DOHH2 (cell line): ENCODE measurements at regions not wholly inside any gene's neighbourhood (a gene's known extent, or its start where the extent isn't known, plus 50 kb on each side); places are given as distances from the start of the nearest gene placed in this dataset.

Experiments used
- H3F3A ChIP-seq: fragments of 200-600 bp; sonication (generic), shearing (Covaris generic); 2 replicates; pipeline ENCODE4 v1.6.0; 2016; ENCODE audit warnings: antibody characterized with exemption, mild to moderate bottlenecking; ENCODE audit not compliant: control insufficient read depth, insufficient read depth
- H3K27ac ChIP-seq: fragments of 200-600 bp; sonication (generic); 2 replicates; pipeline ENCODE4 v1.5.1; 2014; ENCODE audit warnings: low read depth, mild to moderate bottlenecking, low read length, moderate library complexity
- H3K27me3 ChIP-seq: fragments of 200-600 bp; sonication (generic); 2 replicates; pipeline ENCODE4 v1.6.1; 2014; ENCODE audit warnings: mild to moderate bottlenecking, low read length, mixed read lengths; ENCODE audit not compliant: control insufficient read depth
- H3K36me3 ChIP-seq: fragments of 200-600 bp; sonication (generic); 2 replicates; pipeline ENCODE4 v1.6.1; 2014; ENCODE audit warnings: mild to moderate bottlenecking, low read length, moderate library complexity, mixed read lengths; ENCODE audit not compliant: control insufficient read depth
- H3K4me1 ChIP-seq: fragments of 200-600 bp; sonication (generic); 2 replicates; pipeline ENCODE4 v1.6.1; 2014; ENCODE audit warnings: mild to moderate bottlenecking, low read length, mixed read lengths; ENCODE audit not compliant: control insufficient read depth
- H3K4me2 ChIP-seq: fragments of 200-600 bp; sonication (generic); 2 replicates; pipeline ENCODE4 v1.6.0; 2014; ENCODE audit warnings: mild to moderate bottlenecking, low read length, moderate library complexity
- H3K4me3 ChIP-seq: fragments of 200-600 bp; sonication (generic); 2 replicates; pipeline ENCODE4 v1.5.1; 2014; ENCODE audit warnings: mild to moderate bottlenecking, low read length, mixed read lengths
- H3K79me2 ChIP-seq: fragments of 200-600 bp; sonication (generic); 2 replicates; pipeline ENCODE4 v1.6.1; 2014; ENCODE audit warnings: mild to moderate bottlenecking, low read length, mixed read lengths; ENCODE audit not compliant: control insufficient read depth
- H3K9me2 ChIP-seq: fragments of 200-600 bp; sonication (generic); replicated peaks from 2 replicates; pipeline ENCODE4 v1.6.1; 2014; ENCODE audit warnings: mild to moderate bottlenecking, low read length, mixed read lengths; ENCODE audit not compliant: control insufficient read depth
- H3K9me3 ChIP-seq: fragments of 200-600 bp; sonication (generic); 2 replicates; pipeline ENCODE4 v1.6.1; 2014; ENCODE audit warnings: antibody characterized with exemption, low read length, mixed read lengths; ENCODE audit not compliant: control insufficient read depth, insufficient read depth
- H4K20me1 ChIP-seq: fragments of 200-600 bp; sonication (generic); 2 replicates; pipeline ENCODE4 v1.6.0; 2014; ENCODE audit warnings: low read depth, mild to moderate bottlenecking, antibody characterized with exemption, low read length, moderate library complexity; ENCODE audit not compliant: control insufficient read depth, insufficient read depth
- CTCF ChIP-seq: fragments of 200-600 bp; sonication (generic); IDR thresholded peaks from one replicate; pipeline ENCODE4 v1.5.1; 2014; ENCODE audit warnings: antibody characterized with exemption, mild to moderate bottlenecking, low read depth, low read length; ENCODE audit not compliant: poor library complexity, severe bottlenecking
- EZH2phosphoT487 ChIP-seq: fragments of 200-600 bp; sonication (generic); IDR thresholded peaks from 2 replicates; pipeline ENCODE4 v1.6.1; 2017; ENCODE audit warnings: borderline replicate concordance, mild to moderate bottlenecking, antibody characterized with exemption, low read length, moderate library complexity, mixed read lengths

- H3K4me3 ChIP-seq, result no peak overlapping the region
- H3K9me3 ChIP-seq, result no peaks in the 10 kb centered on the region
- H3K4me1 ChIP-seq, result no peaks in the 10 kb centered on the region
- no peak for TF ChIP-seq CTCF
- no peak for TF ChIP-seq EZH2phosphoT487
- no peaks in the 10 kb centered on the region for H3K79me2 ChIP-seq
- H3K36me3 ChIP-seq, result no peaks in the 10 kb centered on the region
- no peak overlapping the region for H3K4me2 ChIP-seq
- H3F3A ChIP-seq, result no peaks in the 10 kb centered on the region
- H4K20me1 ChIP-seq, result no peaks in the 10 kb centered on the region
- no peaks in the 10 kb centered on the region for H3K9me2 ChIP-seq
- no peak overlapping the region for H3K27ac ChIP-seq
- H3K27me3 ChIP-seq, result no peaks in the 10 kb centered on the region
Observed at GRCh38 chr1:219472596-219472995, 140.3 kb downstream of the ZC3H11B start.

- H3K27me3 ChIP-seq, result peaks cover 9% of the 10 kb centered on the region
- H3K79me2 ChIP-seq, result no peaks in the 10 kb centered on the region
- H3F3A ChIP-seq, result no peaks in the 10 kb centered on the region
- H3K9me2 ChIP-seq, result no peaks in the 10 kb centered on the region
- TF ChIP-seq EZH2phosphoT487 (no peak), CTCF (no peak)
- H3K4me1 ChIP-seq, result no peaks in the 10 kb centered on the region
- no peak overlapping the region for H3K4me2 ChIP-seq
- H3K4me3 ChIP-seq, result no peak overlapping the region
- H3K9me3 ChIP-seq, result no peaks in the 10 kb centered on the region
- no peak overlapping the region for H3K27ac ChIP-seq
- H4K20me1 ChIP-seq, result no peaks in the 10 kb centered on the region
- H3K36me3 ChIP-seq, result no peaks in the 10 kb centered on the region
Observed at GRCh38 chr1:219467524-219467923, 145.4 kb downstream of the ZC3H11B start.

DNA sequence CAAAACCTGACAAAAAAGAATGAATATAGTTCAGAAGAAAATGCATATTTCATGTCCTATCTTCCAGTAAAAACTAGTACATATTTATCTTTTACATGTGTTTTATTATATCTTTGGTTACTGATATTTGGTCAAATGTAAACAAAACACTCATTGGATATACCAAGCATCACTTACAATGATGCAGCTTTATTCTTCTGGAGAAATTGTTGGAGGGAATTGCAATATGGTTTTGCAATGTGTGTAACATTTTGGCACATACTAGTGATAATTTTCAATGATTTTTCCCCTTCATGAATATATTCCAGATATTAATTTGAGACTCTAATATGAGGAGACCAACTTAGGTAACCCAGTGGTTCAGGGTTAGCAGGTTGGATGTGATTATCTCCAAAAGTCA, 146.1 kb downstream of the ZC3H11B start:
- Histone ChIP-seq H3K4me2 (no peak overlapping the region), H3K4me3 (no peak overlapping the region), H3K79me2 (no peaks in the 10 kb centered on the region), H3K4me1 (no peaks in the 10 kb centered on the region), H3K9me2 (no peaks in the 10 kb centered on the region), H3K9me3 (no peaks in the 10 kb centered on the region), H3K27me3 (peaks cover 9% of the 10 kb centered on the region), H3K27ac (no peak overlapping the region), H4K20me1 (no peaks in the 10 kb centered on the region), H3F3A (no peaks in the 10 kb centered on the region), H3K36me3 (no peaks in the 10 kb centered on the region)
- no peak for TF ChIP-seq EZH2phosphoT487

DNA sequence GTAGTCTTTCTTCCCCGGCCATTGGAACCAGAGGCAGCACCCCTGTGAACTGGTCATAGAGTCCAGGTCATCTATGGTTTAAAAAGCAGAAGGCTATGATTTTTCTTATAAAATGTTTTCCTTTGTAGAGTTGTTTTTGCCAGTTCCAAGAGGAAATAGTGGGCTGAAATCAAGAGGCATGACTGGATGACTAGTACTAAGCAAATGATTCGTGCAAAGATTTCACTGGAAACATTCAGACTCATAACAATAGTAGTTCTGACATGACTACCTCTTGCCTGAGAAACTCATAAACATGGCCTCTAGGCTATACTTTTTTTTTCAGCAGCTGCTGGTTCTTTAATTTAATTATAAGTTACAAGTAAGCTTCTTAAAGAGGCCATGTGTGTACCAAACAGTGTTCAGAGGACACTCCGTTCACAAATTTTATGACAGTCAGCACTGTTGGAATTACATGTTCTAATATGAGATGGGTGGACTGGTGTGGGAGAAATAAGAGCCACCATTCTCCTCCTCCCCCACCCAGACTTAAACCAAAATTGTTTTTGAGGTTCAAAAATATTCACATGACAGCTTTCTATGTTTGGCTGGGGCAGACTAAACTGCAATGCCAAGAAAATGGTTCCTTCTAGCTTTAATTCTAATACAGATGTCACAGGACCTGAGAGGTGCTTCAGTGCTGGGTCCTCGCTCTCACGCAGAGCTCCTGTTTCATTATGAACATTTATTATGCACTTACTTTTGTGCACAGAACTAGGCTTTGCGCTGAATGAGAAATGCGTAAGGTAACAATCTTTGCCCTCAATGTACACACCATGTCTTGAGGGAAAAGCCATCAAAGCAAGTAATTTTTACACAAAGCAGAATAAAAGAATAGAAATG, 147.5 kb downstream of the ZC3H11B start:
- Histone ChIP-seq H3K79me2 (no peaks in the 10 kb centered on the region), H3K9me3 (no peaks in the 10 kb centered on the region), H3F3A (no peaks in the 10 kb centered on the region), H3K4me3 (no peak overlapping the region), H3K4me1 (peaks cover 12% of the 10 kb centered on the region), H3K36me3 (no peaks in the 10 kb centered on the region), H3K27ac (no peak overlapping the region), H3K27me3 (peaks cover 9% of the 10 kb centered on the region), H4K20me1 (no peaks in the 10 kb centered on the region), H3K9me2 (no peaks in the 10 kb centered on the region), H3K4me2 (no peak overlapping the region)
- TF ChIP-seq EZH2phosphoT487, result no peak
- TF ChIP-seq CTCF, result no peak
